Stimulated activated CD8-positive, alpha-beta memory T cell treated with anti-CD3 and anti-CD28 coated beads, Interleukin-12 subunit alpha, Interleukin-12 subunit beta, amount 100 ng/mL, for 24 hours (primary cell): ENCODE measurements at regions not wholly inside any gene's neighbourhood (a gene's known extent, or its start where the extent isn't known, plus 50 kb on each side); places are given as distances from the start of the nearest gene placed in this dataset.

Experiments
- DNase-seq: peaks from one replicate; pipeline ENCODE4 v3.0.0-alpha.2; 2020; ENCODE audit errors: extremely low read depth

GRCh38 chr19:28884786-28885476, 328.0 kb downstream of the UQCRFS1 start:
- no peak for DNase-seq

GRCh38 chr19:28883241-28883693, 329.7 kb downstream of the UQCRFS1 start:
- DNase-seq, result no peak

DNA sequence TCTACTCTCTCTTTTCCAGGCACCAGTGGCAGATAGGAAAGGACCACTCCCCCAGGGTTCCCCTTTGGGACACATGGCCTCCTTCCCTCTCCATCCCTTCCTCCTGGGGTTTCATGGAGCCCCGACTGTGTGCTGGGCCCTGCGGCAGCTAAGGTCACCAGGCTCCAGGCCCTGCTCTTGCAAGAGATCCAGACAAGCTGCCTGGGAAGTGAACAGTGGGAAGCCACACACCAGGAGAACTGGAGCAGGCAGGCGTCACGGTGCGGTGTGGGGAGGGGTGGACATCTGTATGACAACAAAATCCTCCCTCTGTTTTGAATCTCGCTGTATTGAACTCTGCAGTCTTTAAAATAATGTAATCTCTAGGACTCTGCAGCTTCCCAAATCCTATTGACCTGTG, 330.1 kb downstream of the UQCRFS1 start:
- no peak for DNase-seq

GRCh38 chr19:28881616-28882015, 331.3 kb downstream of the UQCRFS1 start:
- no peak for DNase-seq

- no peak for DNase-seq
Observed at GRCh38 chr19:28880735-28881401, 332.1 kb downstream of the UQCRFS1 start.

GRCh38 chr19:28878862-28879566, 333.9 kb downstream of the UQCRFS1 start:
- DNase-seq, result peak; percentile 31

- DNase-seq, result no peak
Observed at GRCh38 chr19:28876609-28877123, 336.3 kb downstream of the UQCRFS1 start.

DNA sequence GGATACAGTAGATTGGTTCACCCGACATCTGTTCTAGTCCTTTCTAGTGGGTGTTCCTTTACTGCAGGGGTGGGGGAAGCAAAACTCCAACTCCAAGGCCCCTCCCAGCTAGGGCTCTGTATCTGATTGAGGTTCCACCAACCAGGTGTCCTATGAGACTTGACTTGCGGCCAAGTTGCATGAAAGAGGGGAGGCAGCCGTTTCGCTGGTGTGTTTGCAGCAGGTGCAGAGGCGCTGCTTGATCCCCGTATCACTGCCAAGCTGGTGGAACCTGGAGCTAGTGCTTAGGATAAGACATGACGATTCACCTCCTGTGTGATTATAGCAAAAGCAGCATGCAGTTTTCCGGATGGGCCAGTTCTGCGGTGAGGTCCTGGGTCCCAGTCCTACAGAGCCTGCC, 338.2 kb downstream of the UQCRFS1 start:
- DNase-seq, result no peak

DNA sequence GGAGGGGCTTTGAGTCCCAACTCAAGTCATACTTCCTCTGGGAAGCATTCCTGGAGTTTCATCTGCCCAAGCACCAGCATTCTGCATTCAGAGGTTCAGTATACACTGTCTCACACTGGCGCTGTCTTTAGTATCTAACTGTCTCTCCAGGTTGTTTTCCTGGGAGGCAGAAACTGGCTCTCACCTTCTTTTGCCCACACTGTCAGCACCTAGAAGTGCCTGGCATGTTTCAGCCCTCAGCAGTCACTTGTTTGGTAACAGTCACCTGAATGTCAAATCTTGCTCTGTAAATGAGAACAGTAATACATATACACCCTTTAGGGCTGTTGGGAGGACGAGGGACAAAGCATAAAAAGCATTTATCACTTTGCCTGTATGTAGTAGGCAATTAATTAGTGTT, 339.6 kb downstream of the UQCRFS1 start:
- DNase-seq, result no peak

GRCh38 chr19:28871099-28871725, 341.7 kb downstream of the UQCRFS1 start:
- no peak for DNase-seq

GRCh38 chr19:28869459-28869858, 343.5 kb downstream of the UQCRFS1 start:
- DNase-seq, result no peak

- DNase-seq, result no peak
Observed at GRCh38 chr19:28868836-28869235, 344.1 kb downstream of the UQCRFS1 start.

GRCh38 chr19:28867978-28868377, 345.0 kb downstream of the UQCRFS1 start:
- no peak for DNase-seq

DNA sequence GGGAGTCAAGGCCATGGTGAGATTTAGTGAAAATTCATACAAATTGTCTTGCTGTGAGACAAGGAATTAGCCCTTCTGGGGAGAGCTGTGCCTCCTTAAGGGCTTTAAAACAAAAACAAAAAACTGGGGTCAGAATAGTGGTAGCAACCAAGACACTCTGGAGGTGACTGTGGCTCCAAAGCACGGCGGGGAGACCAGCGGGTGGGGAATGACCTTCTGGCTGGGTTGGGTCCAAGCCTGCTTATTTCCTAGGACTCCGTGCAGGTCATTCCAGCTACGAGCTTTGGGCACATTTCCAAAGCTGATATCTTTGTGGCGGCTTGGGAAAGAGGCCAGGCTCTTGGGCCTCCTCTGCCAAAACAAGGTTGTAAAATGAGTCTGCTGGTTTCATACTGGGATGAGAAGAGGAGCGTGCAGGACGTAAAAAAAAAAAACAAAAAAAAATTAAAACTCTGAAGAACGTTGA, 348.3 kb downstream of the UQCRFS1 start:
- DNase-seq, result no peak

DNA sequence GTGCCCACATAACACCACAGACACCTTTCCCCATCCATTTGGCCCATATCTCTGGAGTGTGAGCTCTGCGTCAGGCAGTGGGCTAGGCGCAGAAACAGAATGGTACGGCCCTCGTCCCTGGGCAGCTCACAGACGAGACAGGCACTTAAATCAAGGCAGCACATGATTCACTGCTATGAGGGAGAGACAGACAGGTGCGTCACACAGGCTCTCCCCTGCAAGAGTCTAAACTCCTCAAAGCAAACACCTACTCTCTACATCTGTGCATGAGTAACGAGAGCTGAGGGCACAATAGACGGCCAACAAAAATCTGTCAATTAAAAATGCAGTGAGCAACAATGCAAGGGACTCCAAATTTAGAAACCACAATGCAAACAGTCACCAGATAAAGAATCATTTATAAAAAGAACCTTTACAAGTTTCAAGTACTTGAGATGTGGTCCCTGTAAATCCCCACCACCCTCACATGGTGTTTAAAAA, 348.9 kb downstream of the UQCRFS1 start:
- DNase-seq, result no peak

DNA sequence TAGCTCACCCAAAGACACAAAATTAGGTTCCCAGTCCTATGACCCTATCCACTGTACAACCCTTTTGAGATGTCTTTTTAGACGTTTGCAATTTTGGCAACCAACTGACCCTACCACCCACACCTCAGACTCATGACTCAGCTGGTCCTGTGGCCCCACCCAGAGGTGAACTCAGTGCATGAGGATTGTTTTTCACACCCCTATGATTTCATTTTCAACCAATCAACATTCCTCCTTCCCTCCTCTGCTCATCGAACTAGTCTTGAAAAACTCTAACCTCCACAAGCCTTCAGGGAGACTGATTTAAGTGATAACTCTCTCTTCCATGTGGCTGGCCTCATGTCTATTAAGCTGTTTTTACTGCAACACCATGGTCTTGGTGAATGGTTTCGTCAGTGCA, 350.7 kb downstream of the UQCRFS1 start:
- DNase-seq, result no peak

- DNase-seq, result no peak
Observed at GRCh38 chr19:28859811-28860210, 353.1 kb downstream of the UQCRFS1 start.

DNA sequence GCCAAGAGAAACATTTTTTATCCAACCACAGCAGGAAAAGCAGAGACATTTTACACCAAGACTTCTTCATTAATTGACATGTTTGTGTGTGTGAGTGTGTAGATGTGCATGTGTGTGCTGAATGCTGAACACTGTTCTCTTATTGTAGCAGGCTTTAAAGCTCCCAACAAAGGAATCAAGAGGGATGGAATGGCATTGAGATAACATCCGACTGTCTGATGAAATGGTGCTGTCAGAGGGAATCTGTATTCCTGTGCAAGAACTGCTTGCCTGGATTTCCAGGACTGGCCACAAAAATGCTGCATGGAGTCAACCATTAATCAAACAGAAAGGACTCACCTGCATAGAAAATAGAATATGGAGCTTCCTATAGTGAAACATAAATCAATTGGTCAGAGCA, 354.0 kb downstream of the UQCRFS1 start:
- DNase-seq, result no peak

DNA sequence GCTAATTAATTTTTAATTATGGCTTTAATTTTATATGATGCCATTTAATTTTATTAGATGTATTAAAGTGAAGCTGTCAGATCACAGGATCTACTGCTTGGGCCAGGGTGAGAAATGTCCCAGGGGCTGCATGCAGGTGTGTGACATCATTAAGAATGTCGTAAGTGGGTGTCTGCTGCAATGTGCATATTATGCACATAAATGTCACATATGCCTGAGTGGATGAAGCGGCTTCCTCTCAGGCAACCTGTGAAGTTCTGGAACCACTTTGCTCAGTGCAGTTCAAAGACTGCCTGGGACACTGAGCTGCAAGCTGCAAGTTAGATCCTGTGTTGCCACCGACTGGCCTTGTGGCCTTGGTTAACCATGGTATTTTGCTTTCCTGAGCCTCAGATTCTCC, 355.0 kb downstream of the UQCRFS1 start:
- DNase-seq, result no peak

GRCh38 chr19:28855216-28855615, 357.7 kb downstream of the UQCRFS1 start:
- no peak for DNase-seq

DNA sequence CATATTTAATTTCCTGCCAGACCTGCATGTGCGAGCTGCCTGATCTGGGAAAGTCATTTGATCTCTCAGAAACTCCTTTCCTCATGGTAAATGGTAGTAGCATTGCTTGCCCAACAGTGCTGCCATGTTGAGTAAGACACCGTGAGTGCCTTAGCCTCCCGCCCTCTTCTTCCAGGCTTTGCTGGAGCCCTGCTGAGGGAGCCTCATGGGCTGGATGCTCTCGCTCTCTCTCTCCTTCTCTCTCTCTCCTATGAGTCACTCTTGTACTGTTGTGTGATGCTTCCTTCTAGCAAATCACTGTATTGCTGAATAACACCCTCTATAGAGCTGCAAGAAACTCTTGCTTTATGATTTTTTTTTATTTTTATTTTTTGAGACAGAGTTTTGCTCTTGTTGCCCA, 365.5 kb downstream of the UQCRFS1 start:
- no peak for DNase-seq
